MG63 (cell line): ENCODE measurements at regions not wholly inside any gene's neighbourhood (a gene's known extent, or its start where the extent isn't known, plus 50 kb on each side); places are given as distances from the start of the nearest gene placed in this dataset.

Experiments
- DNase-seq: peaks from one replicate; pipeline ENCODE4 v3.0.0-alpha.2; 2020
- H3K27me3 ChIP-seq: fragments of 250-450 bp; sonication (Bioruptor Pico); 2 replicates; pipeline ENCODE4 v1.5.1; 2020; ENCODE audit warnings: mild to moderate bottlenecking, moderate library complexity
- H3K36me3 ChIP-seq: fragments of 250-450 bp; sonication (Bioruptor Pico); 2 replicates; pipeline ENCODE4 v1.5.1; 2020; ENCODE audit warnings: mild to moderate bottlenecking, moderate library complexity
- H3K4me3 ChIP-seq: fragments of 250-450 bp; sonication (Bioruptor Pico); 2 replicates; pipeline ENCODE4 v1.5.1; 2020; ENCODE audit warnings: mild to moderate bottlenecking, moderate library complexity
- H3K9me3 ChIP-seq: fragments of 250-450 bp; sonication (Bioruptor Pico); 2 replicates; pipeline ENCODE4 v1.5.1; 2020; ENCODE audit warnings: mild to moderate bottlenecking, moderate library complexity

DNA sequence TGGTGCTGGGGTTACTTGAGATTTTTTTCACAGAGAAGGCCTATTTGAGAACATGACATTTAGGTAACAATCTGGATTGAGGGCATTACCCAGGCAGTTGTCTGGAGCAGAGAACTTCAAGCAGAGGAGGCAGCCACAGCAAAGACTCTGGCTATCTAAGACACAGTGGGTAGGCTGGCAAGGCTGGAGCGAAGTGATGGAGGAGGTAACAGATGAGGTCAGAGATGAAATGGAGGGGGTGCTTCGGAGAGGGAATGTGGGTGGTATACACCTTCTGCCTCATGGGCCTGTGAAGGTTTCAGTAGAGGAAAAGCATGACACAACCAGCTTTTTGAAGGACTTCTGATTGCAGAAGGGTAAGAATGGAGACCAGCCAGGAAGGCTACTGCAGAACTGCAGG is 65.9 kb downstream of the TMEM174 start:
- no peaks in the 10 kb centered on the region for H3K36me3 ChIP-seq
- no peaks in the 10 kb centered on the region for H3K27me3 ChIP-seq
- DNase-seq: no peak
- no peak overlapping the region for H3K4me3 ChIP-seq
- H3K9me3 ChIP-seq: no peaks in the 10 kb centered on the region

DNA sequence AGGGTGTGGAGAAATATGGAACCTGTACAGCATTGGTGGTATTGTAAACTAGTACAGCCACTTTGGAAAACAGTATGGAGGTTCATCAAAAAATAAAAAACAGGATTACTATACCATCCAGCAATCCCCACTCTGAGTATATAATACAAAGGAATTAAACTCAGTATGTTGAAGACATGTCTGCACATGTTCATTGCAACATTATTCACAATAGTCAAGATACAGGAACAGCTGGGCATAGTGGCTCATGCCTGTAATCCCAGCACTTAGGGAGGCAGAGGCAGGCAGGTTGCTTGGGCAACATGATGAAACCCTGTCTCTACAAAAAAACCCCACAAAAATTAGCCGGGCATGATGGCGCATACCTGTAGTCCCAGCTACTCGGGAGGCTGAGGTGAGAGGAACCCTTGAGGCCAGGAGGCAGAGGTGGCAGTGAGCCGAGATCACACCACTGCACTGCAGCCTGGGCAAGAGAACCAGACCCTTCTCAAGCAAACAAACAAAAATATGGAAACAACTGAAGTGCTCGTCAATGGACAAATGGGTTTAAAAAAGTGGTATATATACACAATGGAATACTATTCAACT is 63.6 kb downstream of the TMEM174 start:
- no peak overlapping the region for H3K4me3 ChIP-seq
- H3K27me3 ChIP-seq: no peaks in the 10 kb centered on the region
- H3K36me3 ChIP-seq: no peaks in the 10 kb centered on the region
- no peak for DNase-seq
- no peaks in the 10 kb centered on the region for H3K9me3 ChIP-seq

GRCh38 chr5:73234204-73234555 is 61.2 kb downstream of the TMEM174 start:
- H3K9me3 ChIP-seq: no peaks in the 10 kb centered on the region
- no peak overlapping the region for H3K4me3 ChIP-seq
- no peak for DNase-seq
- no peaks in the 10 kb centered on the region for H3K36me3 ChIP-seq
- H3K27me3 ChIP-seq: no peaks in the 10 kb centered on the region

- H3K27me3 ChIP-seq: no peaks in the 10 kb centered on the region
- no peak for DNase-seq
- H3K9me3 ChIP-seq: no peaks in the 10 kb centered on the region
- H3K4me3 ChIP-seq: no peak overlapping the region
- H3K36me3 ChIP-seq: no peaks in the 10 kb centered on the region
Observed at GRCh38 chr5:73233461-73234203, 60.6 kb downstream of the TMEM174 start.

- Histone ChIP-seq H3K36me3 (no peaks in the 10 kb centered on the region), H3K4me3 (no peak overlapping the region), H3K9me3 (no peaks in the 10 kb centered on the region), H3K27me3 (no peaks in the 10 kb centered on the region)
- no peak for DNase-seq
Observed at GRCh38 chr5:73233053-73233460, 60.1 kb downstream of the TMEM174 start.

- H3K9me3 ChIP-seq: no peaks in the 10 kb centered on the region
- H3K4me3 ChIP-seq: no peak overlapping the region
- no peaks in the 10 kb centered on the region for H3K36me3 ChIP-seq
- no peaks in the 10 kb centered on the region for H3K27me3 ChIP-seq
- no peak for DNase-seq
Observed at GRCh38 chr5:73232266-73233041, 59.5 kb downstream of the TMEM174 start.

DNA sequence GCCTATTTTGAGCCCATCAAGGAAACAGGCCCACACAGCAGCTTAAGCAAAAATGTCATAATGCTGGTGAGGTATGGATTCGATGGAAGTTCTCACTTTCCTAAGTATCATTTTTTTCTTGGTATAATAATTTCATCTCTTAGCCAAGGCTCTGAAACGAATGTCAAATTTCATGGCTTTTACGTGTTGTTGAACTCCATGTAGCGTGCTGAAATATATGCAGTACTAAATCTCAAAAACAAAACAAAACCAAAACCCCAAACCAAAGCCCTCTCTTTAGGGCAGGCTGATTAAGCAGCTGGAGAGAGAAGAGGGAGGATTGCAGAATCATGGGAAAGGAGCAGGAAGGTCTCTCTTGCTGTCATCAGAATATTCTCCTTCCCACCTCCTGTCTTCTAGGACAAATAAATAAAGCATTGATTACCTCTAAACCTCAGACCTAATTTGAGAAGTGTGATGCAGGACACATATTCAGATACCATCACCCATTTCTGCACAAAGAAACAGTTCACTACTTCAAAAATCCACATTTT is 58.3 kb downstream of the TMEM174 start:
- H3K9me3 ChIP-seq: no peaks in the 10 kb centered on the region
- DNase-seq: no peak
- H3K4me3 ChIP-seq: no peak overlapping the region
- no peaks in the 10 kb centered on the region for H3K36me3 ChIP-seq
- H3K27me3 ChIP-seq: no peaks in the 10 kb centered on the region

- no peaks in the 10 kb centered on the region for H3K27me3 ChIP-seq
- H3K4me3 ChIP-seq: no peak overlapping the region
- no peaks in the 10 kb centered on the region for H3K9me3 ChIP-seq
- no peak for DNase-seq
- H3K36me3 ChIP-seq: no peaks in the 10 kb centered on the region
Observed at GRCh38 chr5:73230264-73231245, 57.6 kb downstream of the TMEM174 start.

DNA sequence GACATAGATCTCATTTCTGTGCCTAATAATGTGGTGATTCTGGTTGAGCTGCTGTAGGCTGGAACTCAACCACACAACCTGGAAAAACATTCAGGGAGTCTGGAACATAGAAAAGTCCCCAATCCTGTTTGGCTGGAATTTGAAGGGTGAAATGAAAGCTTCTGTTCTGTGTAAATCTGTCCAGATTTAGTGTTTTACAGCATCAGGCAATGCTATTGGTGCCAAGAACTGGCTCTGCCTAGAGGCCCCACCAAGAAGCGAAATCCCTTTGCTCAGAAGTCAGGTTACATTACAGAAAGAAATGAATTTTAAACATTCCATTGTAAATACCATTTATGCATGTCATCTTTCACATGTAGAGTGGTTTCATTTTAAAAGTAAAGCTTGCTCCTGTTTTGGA is 56.3 kb downstream of the TMEM174 start:
- Histone ChIP-seq H3K4me3 (no peak overlapping the region), H3K36me3 (no peaks in the 10 kb centered on the region), H3K27me3 (no peaks in the 10 kb centered on the region), H3K9me3 (no peaks in the 10 kb centered on the region)
- DNase-seq: peak; percentile 30

DNA sequence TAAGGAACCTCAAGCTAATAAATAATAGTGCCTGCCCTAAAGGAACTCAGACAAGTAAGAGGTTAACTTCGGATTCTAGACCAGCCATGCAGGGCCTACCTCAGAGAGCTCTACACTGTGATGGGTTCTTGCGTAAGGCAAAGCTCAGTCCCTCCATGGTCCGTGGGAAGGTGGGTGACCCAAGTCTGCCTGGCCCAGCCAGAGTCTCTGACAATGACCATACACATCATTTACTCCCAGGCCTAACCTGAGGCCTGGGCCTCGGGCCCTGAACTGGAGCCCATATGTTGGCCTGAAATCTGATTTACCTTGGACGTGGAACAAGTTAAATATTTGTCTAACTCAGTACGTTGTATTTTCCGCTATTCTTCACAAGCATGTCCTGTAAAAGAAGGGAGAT is 55.1 kb downstream of the TMEM174 start:
- Histone ChIP-seq H3K36me3 (no peaks in the 10 kb centered on the region), H3K27me3 (no peaks in the 10 kb centered on the region), H3K4me3 (no peak overlapping the region), H3K9me3 (no peaks in the 10 kb centered on the region)
- DNase-seq: no peak
